ENCODE measurements at regions not wholly inside any gene's neighbourhood (a gene's known extent, or its start where the extent isn't known, plus 50 kb on each side); places are given as distances from the start of the nearest gene placed in this dataset.

- no peak for DNase-seq (ENCODE audit: low spot score)
These were observed 54.9 kb upstream of the NLGN1 start for GRCh38 chr3:173342679-173343078.

GRCh38 chr3:173340626-173341025 lies 56.9 kb upstream of the NLGN1 start:
- DNase-seq (ENCODE audit: low spot score): no peak

GRCh38 chr3:173336261-173336660 lies 61.3 kb upstream of the NLGN1 start:
- no peak for DNase-seq (ENCODE audit: low spot score)

GRCh38 chr3:173306110-173306509 lies 91.4 kb upstream of the NLGN1 start:
- no peak for DNase-seq (ENCODE audit: low spot score)

- DNase-seq (ENCODE audit: low spot score): no peak
These were observed 93.3 kb upstream of the NLGN1 start for GRCh38 chr3:173304182-173304800.

GRCh38 chr3:173301647-173302046 lies 95.9 kb upstream of the NLGN1 start:
- no peak for DNase-seq (ENCODE audit: low spot score)

- no peak for DNase-seq (ENCODE audit: low spot score)
These were observed 108.5 kb upstream of the NLGN1 start for GRCh38 chr3:173289072-173289471.

GRCh38 chr3:173287361-173287760 lies 110.2 kb upstream of the NLGN1 start:
- DNase-seq (ENCODE audit: low spot score): no peak

GRCh38 chr3:173286507-173286906 lies 111.0 kb upstream of the NLGN1 start:
- DNase-seq (ENCODE audit: low spot score): peak; percentile 43

- DNase-seq (ENCODE audit: low spot score): no peak
These were observed 113.2 kb upstream of the NLGN1 start for GRCh38 chr3:173284301-173284700.

GRCh38 chr3:173275740-173276139 lies 121.8 kb upstream of the NLGN1 start:
- DNase-seq (ENCODE audit: low spot score): no peak

GRCh38 chr3:173273838-173274237 lies 123.7 kb upstream of the NLGN1 start:
- no peak for DNase-seq (ENCODE audit: low spot score)

GRCh38 chr3:173268781-173269180 lies 127.7 kb upstream of the SPATA16 start:
- no peak for DNase-seq (ENCODE audit: low spot score)

GRCh38 chr3:173267716-173268115 lies 126.7 kb upstream of the SPATA16 start:
- no peak for DNase-seq (ENCODE audit: low spot score)

GRCh38 chr3:173266441-173266840 lies 125.4 kb upstream of the SPATA16 start:
- DNase-seq (ENCODE audit: low spot score): no peak

GRCh38 chr3:173258697-173259096 lies 117.7 kb upstream of the SPATA16 start:
- no peak for DNase-seq (ENCODE audit: low spot score)

GRCh38 chr3:173257797-173258196 lies 116.8 kb upstream of the SPATA16 start:
- no peak for DNase-seq (ENCODE audit: low spot score)

- no peak for DNase-seq (ENCODE audit: low spot score)
These were observed 114.5 kb upstream of the SPATA16 start for GRCh38 chr3:173255555-173255954.

GRCh38 chr3:173253471-173253870 lies 112.4 kb upstream of the SPATA16 start:
- no peak for DNase-seq (ENCODE audit: low spot score)

GRCh38 chr3:173249457-173249856 lies 108.4 kb upstream of the SPATA16 start:
- no peak for DNase-seq (ENCODE audit: low spot score)

GRCh38 chr3:173241727-173242126 lies 100.7 kb upstream of the SPATA16 start:
- no peak for DNase-seq (ENCODE audit: low spot score)

- no peak for DNase-seq (ENCODE audit: low spot score)
These were observed 97.1 kb upstream of the SPATA16 start for GRCh38 chr3:173238091-173238490.

GRCh38 chr3:173225351-173225750 lies 84.3 kb upstream of the SPATA16 start:
- peak; percentile 77 for DNase-seq (ENCODE audit: low spot score)

GRCh38 chr3:173221010-173221409 lies 80.0 kb upstream of the SPATA16 start:
- peak; percentile 25 for DNase-seq (ENCODE audit: low spot score)

- peak; percentile 25 for DNase-seq (ENCODE audit: low spot score)
These were observed 76.1 kb upstream of the SPATA16 start for GRCh38 chr3:173217127-173217526.
